ENCODE measurements at regions not wholly inside any gene's neighbourhood (a gene's known extent, or its start where the extent isn't known, plus 50 kb on each side); places are given as distances from the start of the nearest gene placed in this dataset.

GRCh38 chr6:18527836-18528743 is 140.9 kb downstream of the RNF144B start:
- Histone ChIP-seq H3K27me3 (ENCODE audit: low read length) (no peaks in the 10 kb centered on the region), H3K27ac (ENCODE audit: low read depth, low read length) (no peak overlapping the region), H3F3A (ENCODE audit: insufficient read depth) (no peaks in the 10 kb centered on the region), H2AFZ (ENCODE audit: low read depth, low read length, severe bottlenecking) (no peak overlapping the region), H3K36me3 (ENCODE audit: low read length) (no peaks in the 10 kb centered on the region), H3K9me3 (ENCODE audit: insufficient read depth, low read length) (no peaks in the 10 kb centered on the region), H3K4me3 (ENCODE audit: insufficient read depth, low read length, poor library complexity, severe bottlenecking) (no peak overlapping the region), H3K9me2 (replicated peaks; ENCODE audit: insufficient read depth, low read length) (no peaks in the 10 kb centered on the region), H3K79me2 (ENCODE audit: insufficient read depth, low read length) (no peaks in the 10 kb centered on the region), H3K4me2 (ENCODE audit: low read depth, low read length, poor library complexity, severe bottlenecking) (no peak overlapping the region), H4K20me1 (ENCODE audit: low read depth, low read length) (no peaks in the 10 kb centered on the region), H3K9ac (ENCODE audit: low read length) (no peak overlapping the region)
- TF ChIP-seq CTCF (IDR thresholded peaks at IDR 0.05; ENCODE audit: insufficient read depth, low read length, poor library complexity, severe bottlenecking): peak; percentile 37
- TF ChIP-seq EZH2phosphoT487 (conservative IDR thresholded peaks at IDR 0.05; ENCODE audit: low read length): no peak

GRCh38 chr6:18530201-18530600 is 143.1 kb downstream of the RNF144B start:
- Histone ChIP-seq H3K9me3 (ENCODE audit: insufficient read depth, low read length) (no peaks in the 10 kb centered on the region), H3K27me3 (ENCODE audit: low read length) (no peaks in the 10 kb centered on the region), H3K36me3 (ENCODE audit: low read length) (no peaks in the 10 kb centered on the region), H3K27ac (ENCODE audit: low read depth, low read length) (no peak overlapping the region), H3F3A (ENCODE audit: insufficient read depth) (no peaks in the 10 kb centered on the region), H4K20me1 (ENCODE audit: low read depth, low read length) (no peaks in the 10 kb centered on the region), H3K9ac (ENCODE audit: low read length) (no peak overlapping the region), H2AFZ (ENCODE audit: low read depth, low read length, severe bottlenecking) (no peak overlapping the region), H3K4me2 (ENCODE audit: low read depth, low read length, poor library complexity, severe bottlenecking) (no peak overlapping the region), H3K79me2 (ENCODE audit: insufficient read depth, low read length) (no peaks in the 10 kb centered on the region), H3K9me2 (replicated peaks; ENCODE audit: insufficient read depth, low read length) (no peaks in the 10 kb centered on the region), H3K4me3 (ENCODE audit: insufficient read depth, low read length, poor library complexity, severe bottlenecking) (no peak overlapping the region)
- no peak for TF ChIP-seq EZH2phosphoT487 (conservative IDR thresholded peaks at IDR 0.05; ENCODE audit: low read length)
- no peak for TF ChIP-seq CTCF (IDR thresholded peaks at IDR 0.05; ENCODE audit: insufficient read depth, low read length, poor library complexity, severe bottlenecking)

DNA sequence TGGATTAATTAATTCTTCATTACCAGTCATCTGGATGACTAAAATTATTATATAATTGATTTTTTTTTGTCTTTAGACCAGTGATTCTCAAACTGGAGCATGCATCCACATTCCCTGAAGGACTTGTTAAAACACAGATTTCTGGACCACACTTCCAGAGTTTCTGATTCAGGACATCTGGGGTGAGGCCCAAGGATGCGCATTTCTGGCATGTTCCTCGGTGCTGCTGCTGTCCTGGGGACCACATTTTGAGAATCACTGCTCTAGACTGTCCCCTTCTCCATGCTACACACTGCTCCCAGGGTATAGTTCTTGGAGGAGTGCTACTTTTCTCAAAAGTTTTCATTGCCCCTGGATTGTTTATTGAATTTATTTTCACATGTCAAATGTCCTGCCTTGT is 145.0 kb downstream of the RNF144B start:
- H3K36me3 ChIP-seq (ENCODE audit: low read length): no peaks in the 10 kb centered on the region
- no peaks in the 10 kb centered on the region for H3K27me3 ChIP-seq (ENCODE audit: low read length)
- H4K20me1 ChIP-seq (ENCODE audit: low read depth, low read length): no peaks in the 10 kb centered on the region
- TF ChIP-seq EZH2phosphoT487 (conservative IDR thresholded peaks at IDR 0.05; ENCODE audit: low read length) (no peak), CTCF (IDR thresholded peaks at IDR 0.05; ENCODE audit: insufficient read depth, low read length, poor library complexity, severe bottlenecking) (no peak)
- H3K27ac ChIP-seq (ENCODE audit: low read depth, low read length): no peak overlapping the region
- no peak overlapping the region for H3K4me3 ChIP-seq (ENCODE audit: insufficient read depth, low read length, poor library complexity, severe bottlenecking)
- no peaks in the 10 kb centered on the region for H3K9me2 ChIP-seq (replicated peaks; ENCODE audit: insufficient read depth, low read length)
- H3K9me3 ChIP-seq (ENCODE audit: insufficient read depth, low read length): no peaks in the 10 kb centered on the region
- no peak overlapping the region for H3K9ac ChIP-seq (ENCODE audit: low read length)
- no peak overlapping the region for H2AFZ ChIP-seq (ENCODE audit: low read depth, low read length, severe bottlenecking)
- no peaks in the 10 kb centered on the region for H3F3A ChIP-seq (ENCODE audit: insufficient read depth)
- H3K4me2 ChIP-seq (ENCODE audit: low read depth, low read length, poor library complexity, severe bottlenecking): no peak overlapping the region
- no peaks in the 10 kb centered on the region for H3K79me2 ChIP-seq (ENCODE audit: insufficient read depth, low read length)
